ENCODE measurements at regions not wholly inside any gene's neighbourhood (a gene's known extent, or its start where the extent isn't known, plus 50 kb on each side); places are given as distances from the start of the nearest gene placed in this dataset.

DNA sequence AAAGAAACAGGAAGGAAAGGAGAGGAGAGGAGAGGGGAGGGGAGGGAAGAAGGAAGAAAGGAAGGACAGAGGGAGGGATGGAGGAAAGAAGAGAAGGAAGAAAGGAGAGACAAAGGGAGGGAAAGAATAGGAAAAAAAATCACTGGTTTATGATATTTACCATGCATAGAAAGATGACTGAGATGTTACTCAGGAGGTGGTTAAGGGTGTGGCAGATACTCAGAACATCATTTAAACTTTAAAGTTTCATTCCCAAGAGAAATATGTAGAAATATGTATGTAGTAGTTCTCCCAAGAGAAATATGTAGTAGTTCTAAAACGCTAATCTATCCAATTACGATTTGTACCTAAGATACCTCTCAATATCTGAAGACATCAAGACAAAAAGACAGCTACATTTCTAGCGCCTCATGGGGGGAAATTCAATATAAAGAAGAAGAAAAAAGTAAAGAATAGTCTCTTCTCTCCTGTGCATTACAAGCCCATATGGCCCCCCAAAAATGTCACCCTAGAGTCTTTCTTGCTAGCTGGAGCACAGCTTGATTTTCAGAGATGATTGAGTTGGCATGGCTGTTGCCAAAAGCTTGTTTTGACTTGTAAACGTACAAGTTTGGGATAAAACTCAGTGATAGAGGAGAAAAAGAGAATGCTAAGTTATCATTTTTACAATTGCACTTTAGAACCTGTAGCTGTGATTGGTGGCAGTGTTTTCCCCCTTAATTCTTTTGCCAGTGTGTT lies 539.2 kb downstream of the CDH26 start:
- no peak overlapping the region for H2BK5ac ChIP-seq (ENCODE audit: low read depth, low read length, poor library complexity, severe bottlenecking)

More for the DNA sequence above, 539.2 kb downstream of the CDH26 start:
- BruUV-seq (replicated peaks), result no TSS peak
- Histone ChIP-seq H3K4me1 (ENCODE audit: control insufficient read depth, insufficient read depth, low read length) (no peaks in the 10 kb centered on the region), H4K8ac (ENCODE audit: low read depth in 2 of 2, low read length in 2 of 2) (no peak overlapping the region), H3K4ac (ENCODE audit: low read depth, low read length) (no peak overlapping the region), H2AK5ac (ENCODE audit: low read depth, low read length) (no peak overlapping the region), H3K79me1 (ENCODE audit: low read depth in 1 of 2, low read length in 2 of 2) (no peaks in the 10 kb centered on the region), H3K4me3 (ENCODE audit: insufficient read depth, low read depth, low read length) (no peak overlapping the region), H4K5ac (ENCODE audit: low read depth, low read length) (no peak overlapping the region), H3K27ac (ENCODE audit: insufficient read depth, low read length) (no peak overlapping the region), H3K56ac (ENCODE audit: extremely low read depth, insufficient read depth, low read length) (no peak overlapping the region), H2BK15ac (ENCODE audit: low read depth, low read length) (no peak overlapping the region), H2AK9ac (replicated peaks; ENCODE audit: low read depth, low read length, poor library complexity) (no peak overlapping the region), H3K9me1 (ENCODE audit: insufficient read depth, low read length) (no peaks in the 10 kb centered on the region), H3K9me3 (ENCODE audit: control insufficient read depth, insufficient read depth, low read length) (no peaks in the 10 kb centered on the region), H3K36me3 (ENCODE audit: control insufficient read depth, insufficient read depth, low read length) (no peaks in the 10 kb centered on the region), H3K27me3 (ENCODE audit: control insufficient read depth, insufficient read depth, low read length) (no peaks in the 10 kb centered on the region), H3K18ac (ENCODE audit: low read depth, low read length) (no peak overlapping the region), H3K23ac (ENCODE audit: low read depth, low read length) (no peak overlapping the region), H3K14ac (replicated peaks; ENCODE audit: low read depth, low read length) (no peak overlapping the region), H4K91ac (ENCODE audit: insufficient read depth, low read depth, low read length) (no peak overlapping the region), H2BK120ac (ENCODE audit: low read depth, low read length) (no peak overlapping the region), H2AFZ (replicated peaks; ENCODE audit: low read length, poor library complexity) (no peak overlapping the region), H4K20me1 (ENCODE audit: insufficient read depth, low read length) (no peaks in the 10 kb centered on the region), H3K4me2 (ENCODE audit: low read depth, low read length) (no peak overlapping the region), H2BK20ac (ENCODE audit: low read depth, low read length) (no peak overlapping the region), H3K9ac (ENCODE audit: low read depth, low read length) (no peak overlapping the region)
- TF ChIP-seq MAFK (IDR thresholded peaks at IDR 0.05; ENCODE audit: low read depth, low read length), result no peak
- TF ChIP-seq CHD1 (IDR thresholded peaks at IDR 0.05; ENCODE audit: low read depth, low read length), result no peak
- no peak for TF ChIP-seq BHLHE40 (IDR thresholded peaks at IDR 0.05; ENCODE audit: low read depth, low read length)
- TF ChIP-seq NFE2L2 (IDR thresholded peaks at IDR 0.05; ENCODE audit: low read depth, low read length), result no peak
- TF ChIP-seq RCOR1 (IDR thresholded peaks at IDR 0.05; ENCODE audit: insufficient replicate concordance, low read length), result no peak
- no peak for TF ChIP-seq SMC3 (IDR thresholded peaks at IDR 0.05; ENCODE audit: low read depth, low read length)
- no peak for TF ChIP-seq CEBPB (IDR thresholded peaks at IDR 0.05; ENCODE audit: low read depth, low read length)
- no peak for TF ChIP-seq FOS (IDR thresholded peaks at IDR 0.05; ENCODE audit: low read depth, low read length)
- TF ChIP-seq, protein P1, sequence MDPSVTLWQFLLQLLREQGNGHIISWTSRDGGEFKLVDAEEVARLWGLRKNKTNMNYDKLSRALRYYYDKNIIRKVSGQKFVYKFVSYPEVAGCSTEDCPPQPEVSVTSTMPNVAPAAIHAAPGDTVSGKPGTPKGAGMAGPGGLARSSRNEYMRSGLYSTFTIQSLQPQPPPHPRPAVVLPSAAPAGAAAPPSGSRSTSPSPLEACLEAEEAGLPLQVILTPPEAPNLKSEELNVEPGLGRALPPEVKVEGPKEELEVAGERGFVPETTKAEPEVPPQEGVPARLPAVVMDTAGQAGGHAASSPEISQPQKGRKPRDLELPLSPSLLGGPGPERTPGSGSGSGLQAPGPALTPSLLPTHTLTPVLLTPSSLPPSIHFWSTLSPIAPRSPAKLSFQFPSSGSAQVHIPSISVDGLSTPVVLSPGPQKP (IDR thresholded peaks at IDR 0.05; ENCODE audit: borderline replicate concordance, low read depth, low read length), result no peak
- TF ChIP-seq, protein P2, sequence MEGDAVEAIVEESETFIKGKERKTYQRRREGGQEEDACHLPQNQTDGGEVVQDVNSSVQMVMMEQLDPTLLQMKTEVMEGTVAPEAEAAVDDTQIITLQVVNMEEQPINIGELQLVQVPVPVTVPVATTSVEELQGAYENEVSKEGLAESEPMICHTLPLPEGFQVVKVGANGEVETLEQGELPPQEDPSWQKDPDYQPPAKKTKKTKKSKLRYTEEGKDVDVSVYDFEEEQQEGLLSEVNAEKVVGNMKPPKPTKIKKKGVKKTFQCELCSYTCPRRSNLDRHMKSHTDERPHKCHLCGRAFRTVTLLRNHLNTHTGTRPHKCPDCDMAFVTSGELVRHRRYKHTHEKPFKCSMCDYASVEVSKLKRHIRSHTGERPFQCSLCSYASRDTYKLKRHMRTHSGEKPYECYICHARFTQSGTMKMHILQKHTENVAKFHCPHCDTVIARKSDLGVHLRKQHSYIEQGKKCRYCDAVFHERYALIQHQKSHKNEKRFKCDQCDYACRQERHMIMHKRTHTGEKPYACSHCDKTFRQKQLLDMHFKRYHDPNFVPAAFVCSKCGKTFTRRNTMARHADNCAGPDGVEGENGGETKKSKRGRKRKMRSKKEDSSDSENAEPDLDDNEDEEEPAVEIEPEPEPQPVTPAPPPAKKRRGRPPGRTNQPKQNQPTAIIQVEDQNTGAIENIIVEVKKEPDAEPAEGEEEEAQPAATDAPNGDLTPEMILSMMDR (conservative IDR thresholded peaks at IDR 0.05; ENCODE audit: low read depth, low read length), result no peak
- no peak for TF ChIP-seq RFX5 (IDR thresholded peaks at IDR 0.05; ENCODE audit: low read depth, low read length)
- TF ChIP-seq, protein P3, sequence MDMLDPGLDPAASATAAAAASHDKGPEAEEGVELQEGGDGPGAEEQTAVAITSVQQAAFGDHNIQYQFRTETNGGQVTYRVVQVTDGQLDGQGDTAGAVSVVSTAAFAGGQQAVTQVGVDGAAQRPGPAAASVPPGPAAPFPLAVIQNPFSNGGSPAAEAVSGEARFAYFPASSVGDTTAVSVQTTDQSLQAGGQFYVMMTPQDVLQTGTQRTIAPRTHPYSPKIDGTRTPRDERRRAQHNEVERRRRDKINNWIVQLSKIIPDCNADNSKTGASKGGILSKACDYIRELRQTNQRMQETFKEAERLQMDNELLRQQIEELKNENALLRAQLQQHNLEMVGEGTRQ (IDR thresholded peaks at IDR 0.05; ENCODE audit: low read depth, low read length), result no peak
- no peak for TF ChIP-seq MXI1 (IDR thresholded peaks at IDR 0.05; ENCODE audit: borderline replicate concordance, low read depth, low read length)
- no peak for TF ChIP-seq MAZ (IDR thresholded peaks at IDR 0.05; ENCODE audit: borderline replicate concordance, low read depth, low read length)
- DNase-seq (no peak), ATAC-seq (ENCODE audit: low read depth) (no peak)
- POLR2A ChIA-PET (ENCODE audit: unreplicated experiment), result no interaction called here
- intact Hi-C loops (cut with micrococcal nuclease), result no loop called here
- WGBS, 2 experiments (ENCODE audit: extremely low coverage in 2 of 2, insufficient read length in 1 of 2), result no CpG with 5 or more reads among the region's 4 CpGs
- CTCF ChIA-PET, result no interaction called here
- dilution Hi-C loops (cut with HindIII; ENCODE audit: low sequenced_read_pairs, unreplicated experiment), result no loop called here
- in situ Hi-C loops (cut with MboI; ENCODE audit: low sequenced_read_pairs), result no loop called here
